B cell (primary cell): ENCODE measurements at regions not wholly inside any gene's neighbourhood (a gene's known extent, or its start where the extent isn't known, plus 50 kb on each side); places are given as distances from the start of the nearest gene placed in this dataset.

ENCODE experiments used
- ATAC-seq: fragments of 200-7000 bp; cut with Tn5 transposase; one replicate; pipeline ENCODE4 v1.10.0; 2021; ENCODE audit warnings: low read depth, mild to moderate bottlenecking, moderate number of reproducible peaks, moderate library complexity
- CTCF ChIA-PET: fragments of 350-600 bp; sonication (Branson Sonifier 250); formaldehyde crosslinking; loops from one replicate; lab custom pipeline; 2021; ENCODE audit warnings: antibody characterized with exemption, inconsistent platforms; lab: Charles Lee
- POLR2A ChIA-PET: fragments of 350-600 bp; sonication (Branson Sonifier 250); formaldehyde crosslinking; loops from one replicate; lab custom pipeline; 2021; ENCODE audit warnings: antibody characterized with exemption; lab: Charles Lee
- DNase-seq: peaks from one replicate; pipeline ENCODE4 v3.0.0; 2013
- H2AFZ ChIP-seq: 2 replicates; pipeline ENCODE4 v1.6.1; 2012; ENCODE audit warnings: mild to moderate bottlenecking, low read depth, low read length; ENCODE audit not compliant: insufficient read depth, poor library complexity, severe bottlenecking
- H3K27ac ChIP-seq, 2 donors: 1 replicate in 1 of 2; 2 replicates in 1 of 2; pipeline ENCODE4 v1.5.1; 2012 to 2013; ENCODE audit warnings: low read length in 2 of 2, mild to moderate bottlenecking in 2 of 2, moderate library complexity in 1 of 2
- H3K27me3 ChIP-seq, 4 experiments: fragments of 200-600 bp in 1 of 4; sonication (generic) in 1 of 4; replicated peaks in 1 of 4; 1 replicate in 2 of 4; 2 replicates in 2 of 4; pipeline versions ENCODE4 v1.6.1 to v1.7.0; 2013 to 2016; ENCODE audit warnings: low read length in 3 of 4, mild to moderate bottlenecking in 2 of 4, mixed read lengths in 1 of 4, moderate library complexity in 1 of 4; ENCODE audit not compliant: insufficient read depth in 4 of 4, control insufficient read depth in 3 of 4; ENCODE audit errors: control extremely low read depth in 1 of 4
- H3K36me3 ChIP-seq, 2 experiments: replicated peaks in 1 of 2; 1 replicate in 1 of 2; 2 replicates in 1 of 2; pipeline versions ENCODE4 v1.6.1 to v1.7.1; 2013; ENCODE audit warnings: low read length in 1 of 2; ENCODE audit not compliant: insufficient read depth in 2 of 2, control insufficient read depth in 1 of 2; ENCODE audit errors: control extremely low read depth in 1 of 2, extremely low read depth in 1 of 2
- H3K4me1 ChIP-seq, 2 donors: fragments of 200-600 bp in 1 of 2; sonication (generic) in 1 of 2; 1 replicate in 1 of 2; 2 replicates in 1 of 2; pipeline versions ENCODE4 v1.5.1 to v1.6.1; 2013 to 2017; ENCODE audit warnings: low read length in 2 of 2; ENCODE audit not compliant: control insufficient read depth in 2 of 2, insufficient read depth in 2 of 2
- H3K4me2 ChIP-seq: replicated peaks from 2 replicates; pipeline ENCODE3; 2012; ENCODE audit warnings: mild to moderate bottlenecking, low read depth, low read length; ENCODE audit not compliant: poor library complexity, severe bottlenecking
- H3K4me3 ChIP-seq, 5 experiments: fragments of 200-600 bp in 1 of 5; sonication (generic) in 1 of 5; 1 replicate in 3 of 5; 2 replicates in 2 of 5; pipeline versions ENCODE4 v1.5.1 to v1.7.0; 2011 to 2016; ENCODE audit warnings: low read length in 4 of 5, mild to moderate bottlenecking in 4 of 5, low read depth in 2 of 5, control low read depth in 1 of 5, moderate library complexity in 1 of 5; ENCODE audit not compliant: insufficient read depth in 1 of 5; ENCODE audit errors: control extremely low read depth in 1 of 5, extremely low read depth in 1 of 5
- H3K79me2 ChIP-seq: fragments of 200-600 bp; sonication (generic); one replicate; pipeline ENCODE4 v1.6.0; 2016; ENCODE audit warnings: low read length; ENCODE audit not compliant: control insufficient read depth, insufficient read depth
- H3K9ac ChIP-seq: fragments of 200-600 bp; sonication (generic); 2 replicates; pipeline ENCODE4 v1.6.1; 2017; ENCODE audit warnings: mild to moderate bottlenecking, low read length, moderate library complexity
- H3K9me3 ChIP-seq, 3 donors: one replicate each; pipeline versions ENCODE4 v1.6.1 to v1.7.1; 2013; ENCODE audit warnings: low read length in 2 of 3; ENCODE audit not compliant: control insufficient read depth in 2 of 3, insufficient read depth in 1 of 3; ENCODE audit errors: control extremely low read depth in 1 of 3
- H4K20me1 ChIP-seq: 2 replicates; pipeline ENCODE4 v1.6.0; 2012; ENCODE audit warnings: mild to moderate bottlenecking, low read length; ENCODE audit not compliant: insufficient read depth, control insufficient read depth, poor library complexity, severe bottlenecking
- H3K27ac Mint-ChIP-seq: one replicate; pipeline ENCODE4 v1.8.0; 2021; ENCODE audit warnings: mixed read lengths
- H3K27me3 Mint-ChIP-seq: one replicate; pipeline ENCODE4 v1.8.0; 2021; ENCODE audit warnings: mixed read lengths
- H3K4me1 Mint-ChIP-seq: one replicate; pipeline ENCODE4 v1.8.0; 2021; ENCODE audit warnings: mixed read lengths
- H3K4me3 Mint-ChIP-seq: one replicate; pipeline ENCODE4 v1.8.0; 2021; ENCODE audit warnings: mixed read lengths
- H3K9me3 Mint-ChIP-seq: one replicate; pipeline ENCODE4 v1.8.0; 2022; ENCODE audit warnings: mixed read lengths; ENCODE audit not compliant: insufficient read depth
- CTCF ChIP-seq: fragments of 200-600 bp; IDR thresholded peaks from one replicate; pipeline ENCODE4 v1.8.0; 2022; ENCODE audit warnings: antibody characterized with exemption, mild to moderate bottlenecking
- EZH2 ChIP-seq: IDR thresholded peaks from 2 replicates; pipeline ENCODE4 v1.6.1; 2012; ENCODE audit warnings: borderline replicate concordance, low read depth, mild to moderate bottlenecking, moderate library complexity, low read length; ENCODE audit not compliant: insufficient read depth, poor library complexity, severe bottlenecking
- WGBS: methylation state at CpG from one replicate; pipeline ENCODE4 v1.1.5; 2013; ENCODE audit warnings: missing lambda C conversion rate; ENCODE audit not compliant: insufficient coverage; 5-methylcytosine and 5-hydroxymethylcytosine counted together
- intact Hi-C: fragments of 100-400 bp; cut with micrococcal nuclease; formaldehyde crosslinking; loops from one replicate; pipeline ENCODE4 v1.10.0; 2022

GRCh38 chr1:184822267-184822666 is 67.6 kb upstream of the EDEM3 start:
- Mint-ChIP-seq H3K27ac (no peak overlapping the region), H3K27me3 (no peaks in the 10 kb centered on the region), H3K9me3 (no peaks in the 10 kb centered on the region), H3K4me1 (peaks cover 14% of the 10 kb centered on the region), H3K4me3 (no peak overlapping the region)
- Histone ChIP-seq H4K20me1 (no peaks in the 10 kb centered on the region), H3K9me3 (no peaks in the 10 kb centered on the region), H3K79me2 (no peaks in the 10 kb centered on the region), H2AFZ (no peak overlapping the region), H3K36me3 (no peaks in the 10 kb centered on the region), H3K4me2 (no peak overlapping the region), H3K4me3 (no peak overlapping the region), H3K9ac (no peak overlapping the region), H3K27ac (no peak overlapping the region), H3K27me3 (no peaks in the 10 kb centered on the region), H3K4me1 (peaks cover 0 to 5% of the 10 kb centered on the region in 2 donors)
- DNase-seq, result no peak
- TF ChIP-seq CTCF (no peak), EZH2 (no peak)
- no peak for ATAC-seq
- POLR2A ChIA-PET, result no interaction called here
- intact Hi-C loops, result no loop called here
- no CpG with 5 or more reads among the region's 1 CpG for WGBS
- CTCF ChIA-PET, result interaction anchor here (0.7 to 2.6 kb wide), 4 partner anchors 14 to 348 kb away, joined by 3 to 10 read pairs (median 6); no protein-coding TSS in a partner anchor

DNA sequence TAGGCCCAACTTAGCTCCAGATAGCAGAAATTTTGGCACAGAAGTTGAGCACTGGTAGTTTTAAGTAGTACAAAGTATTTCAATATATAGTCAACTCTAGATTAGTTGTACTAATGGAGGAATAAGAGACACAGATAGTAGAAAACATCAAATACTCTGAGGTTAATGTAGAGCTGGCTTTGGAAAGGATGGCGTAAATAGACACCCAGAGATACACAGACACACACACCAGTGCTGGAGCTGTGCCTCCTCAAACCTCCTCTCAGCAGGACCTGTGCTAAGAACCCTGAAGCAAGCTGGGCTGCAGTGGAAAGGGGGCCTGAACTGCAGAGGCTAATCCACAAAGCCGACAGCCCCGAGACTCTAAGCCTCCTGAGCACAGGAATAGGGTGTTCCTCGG is 67.0 kb upstream of the EDEM3 start:
- no peak overlapping the region for H3K27ac ChIP-seq
- H3K79me2 ChIP-seq, result no peaks in the 10 kb centered on the region
- Mint-ChIP-seq H3K27me3 (no peaks in the 10 kb centered on the region), H3K4me1 (peaks cover 14% of the 10 kb centered on the region), H3K27ac (no peak overlapping the region), H3K9me3 (no peaks in the 10 kb centered on the region), H3K4me3 (no peak overlapping the region)
- no peaks in the 10 kb centered on the region for H4K20me1 ChIP-seq
- WGBS, result 97% methylated on average over 4 of the region's 4 CpGs
- H3K27me3 ChIP-seq, result no peaks in the 10 kb centered on the region
- peaks cover 0 to 5% of the 10 kb centered on the region in 2 donors for H3K4me1 ChIP-seq
- H3K4me2 ChIP-seq, result no peak overlapping the region
- no peak for ATAC-seq
- ChIA-PET CTCF (interaction anchor here (1.3 to 2.6 kb wide), 4 partner anchors 9 to 349 kb away, joined by 3 to 10 read pairs (median 6); no protein-coding TSS in a partner anchor), POLR2A (no interaction called here)
- no peak overlapping the region for H3K9ac ChIP-seq
- intact Hi-C loops, result no loop called here
- H3K36me3 ChIP-seq, result no peaks in the 10 kb centered on the region
- H2AFZ ChIP-seq, result no peak overlapping the region
- H3K9me3 ChIP-seq, result no peaks in the 10 kb centered on the region
- H3K4me3 ChIP-seq, result no peak overlapping the region
- TF ChIP-seq EZH2 (no peak), CTCF (no peak)
- DNase-seq, result no peak
